GM13976 (cell line): ENCODE measurements at regions not wholly inside any gene's neighbourhood (a gene's known extent, or its start where the extent isn't known, plus 50 kb on each side); places are given as distances from the start of the nearest gene placed in this dataset.
"Not testable (repeated sequence)": the region's sequence is repeated elsewhere in the genome, so short reads cannot be mapped to it uniquely, and the experiment has no call there.

Source experiments
- DNase-seq: peaks from one replicate; pipeline ENCODE4 v3.0.0; 2012; ENCODE audit warnings: low spot score
- CTCF ChIP-seq: IDR thresholded peaks from 2 replicates; pipeline ENCODE4 v1.5.1; 2012; ENCODE audit warnings: borderline replicate concordance, mild to moderate bottlenecking; ENCODE audit not compliant: insufficient read depth; ENCODE audit errors: extremely low read depth, missing control alignments, control extremely low read depth
- in situ Hi-C: fragments of 300-500 bp; cut with MboI; formaldehyde crosslinking; loops from one replicate; pipeline ENCODE4 v1.12.0; 2022; ENCODE audit warnings: low sequenced_read_pairs, mixed read lengths, inconsistent platforms; ENCODE audit not compliant: unreplicated experiment

- in situ Hi-C loops = no loop called here
- TF ChIP-seq CTCF = no peak
- DNase-seq = no peak
These were observed 193.8 kb upstream of the ZNF32 start for GRCh38 chr10:43842496-43842895.

GRCh38 chr10:43842072-43842471, 193.4 kb upstream of the ZNF32 start:
- in situ Hi-C loops = no loop called here
- no peak for DNase-seq
- TF ChIP-seq CTCF = no peak

- no peak for TF ChIP-seq CTCF
- no peak for DNase-seq
- in situ Hi-C loops = no loop called here
These were observed 191.3 kb upstream of the ZNF32 start for GRCh38 chr10:43839973-43840372.

- in situ Hi-C loops, DNase-seq: not testable (repeated sequence)
These were observed 186.1 kb upstream of the ZNF32 start for GRCh38 chr10:43834751-43835150.

GRCh38 chr10:43827853-43828252, 179.2 kb upstream of the ZNF32 start:
- no peak for TF ChIP-seq CTCF
- no peak for DNase-seq
- in situ Hi-C loops = no loop called here

- TF ChIP-seq CTCF = no peak
- in situ Hi-C loops = no loop called here
- DNase-seq = no peak
These were observed 177.3 kb upstream of the ZNF32 start for GRCh38 chr10:43825984-43826383.

- in situ Hi-C loops = no loop called here
- DNase-seq = no peak
These were observed 176.7 kb upstream of the ZNF32 start for GRCh38 chr10:43825421-43825820.

More at GRCh38 chr10:43825421-43825820, 176.7 kb upstream of the ZNF32 start:
- no peak for TF ChIP-seq CTCF
